GM19351 (cell line): ENCODE measurements at regions not wholly inside any gene's neighbourhood (a gene's known extent, or its start where the extent isn't known, plus 50 kb on each side); places are given as distances from the start of the nearest gene placed in this dataset.

Experiments used
- ATAC-seq: cut with Tn5 transposase; IDR thresholded peaks from one replicate; pipeline ENCODE4 v1.9.1; 2021; ENCODE audit warnings: mild to moderate bottlenecking, moderate library complexity; ENCODE audit not compliant: unreplicated experiment

GRCh38 chr18:11324956-11325882 is 175.8 kb upstream of the PIEZO2 start:
- ATAC-seq: peak; percentile 86

DNA sequence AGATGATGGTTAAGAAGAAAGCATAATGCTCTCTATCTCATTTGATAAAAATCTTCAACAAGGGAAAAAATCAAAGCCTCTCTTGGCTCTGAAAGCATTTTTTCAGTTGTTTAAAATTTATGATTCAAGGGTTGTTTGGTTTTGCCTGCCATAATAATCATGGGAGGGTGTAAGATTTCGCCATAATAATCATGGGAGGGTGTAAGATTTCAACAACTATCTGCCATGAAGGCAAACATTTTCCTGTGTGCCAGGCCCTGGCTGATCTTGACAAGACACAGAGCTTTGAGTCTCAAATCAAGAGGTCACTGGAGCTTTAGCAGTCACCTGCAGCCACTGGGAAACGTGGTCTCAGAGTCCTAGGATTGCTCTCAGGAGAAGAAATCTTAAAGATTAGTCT is 175.1 kb upstream of the PIEZO2 start:
- no peak for ATAC-seq

- no peak for ATAC-seq
These were observed 174.0 kb upstream of the PIEZO2 start for GRCh38 chr18:11323359-11323819.

DNA sequence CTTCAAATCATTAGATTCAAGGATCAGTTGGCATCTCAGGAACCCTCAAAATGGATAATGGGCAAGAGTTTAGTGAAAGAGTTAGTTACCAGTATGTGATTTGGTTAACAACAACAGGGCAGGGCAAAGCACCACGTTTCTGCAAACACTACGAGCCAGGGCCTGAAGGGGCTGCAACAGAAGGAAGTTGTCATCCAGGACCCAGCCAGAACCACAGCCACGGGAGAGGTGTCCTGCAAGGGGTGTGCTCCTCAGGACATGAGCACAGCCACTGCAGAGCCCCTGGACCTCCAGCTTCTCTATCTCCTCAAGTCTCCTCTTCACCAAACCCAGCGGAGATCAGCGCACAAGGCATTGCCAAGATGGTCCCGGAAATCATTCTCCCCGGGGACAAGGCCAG is 173.3 kb upstream of the PIEZO2 start:
- no peak for ATAC-seq

GRCh38 chr18:11322006-11322405 is 172.6 kb upstream of the PIEZO2 start:
- ATAC-seq: no peak

DNA sequence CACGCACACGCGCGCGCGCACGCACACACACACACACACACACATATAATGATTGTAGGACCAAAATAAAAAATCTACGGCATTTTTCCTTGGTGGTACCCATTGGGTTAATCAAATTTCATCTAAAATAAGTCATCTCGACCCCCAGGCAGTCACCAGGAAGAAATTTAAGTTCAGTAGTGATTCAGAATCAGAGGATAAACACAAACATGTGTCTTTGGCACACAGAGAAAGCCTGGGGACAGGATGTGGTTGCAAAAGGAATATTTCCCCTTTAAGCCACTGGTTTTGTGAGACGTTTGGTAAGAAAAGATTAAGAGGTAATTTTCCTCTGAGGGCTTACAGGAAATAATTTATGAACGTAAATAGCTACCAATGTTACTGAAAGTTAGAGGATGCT is 171.6 kb upstream of the PIEZO2 start:
- ATAC-seq: no peak

DNA sequence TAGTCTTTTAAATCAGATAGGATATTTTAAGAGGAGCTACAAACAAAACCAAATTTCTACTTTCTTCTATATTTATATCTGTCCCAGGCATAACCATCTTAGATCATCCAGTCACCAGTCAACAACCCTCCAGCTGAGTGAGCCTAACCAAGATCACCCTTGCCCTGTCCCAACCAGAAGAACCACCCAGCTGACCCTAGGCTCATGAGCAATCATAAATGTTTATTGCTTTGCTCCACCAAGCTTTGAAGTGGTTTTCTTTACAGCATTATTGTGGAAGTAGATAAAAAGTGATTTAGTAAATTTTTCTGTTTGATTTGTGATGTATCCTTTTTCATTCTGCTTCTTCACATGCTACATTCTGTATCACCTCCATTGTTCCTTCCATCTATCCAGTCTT is 167.2 kb upstream of the PIEZO2 start:
- no peak for ATAC-seq

- peak; percentile 74 for ATAC-seq
These were observed 161.2 kb upstream of the PIEZO2 start for GRCh38 chr18:11310476-11311086.

DNA sequence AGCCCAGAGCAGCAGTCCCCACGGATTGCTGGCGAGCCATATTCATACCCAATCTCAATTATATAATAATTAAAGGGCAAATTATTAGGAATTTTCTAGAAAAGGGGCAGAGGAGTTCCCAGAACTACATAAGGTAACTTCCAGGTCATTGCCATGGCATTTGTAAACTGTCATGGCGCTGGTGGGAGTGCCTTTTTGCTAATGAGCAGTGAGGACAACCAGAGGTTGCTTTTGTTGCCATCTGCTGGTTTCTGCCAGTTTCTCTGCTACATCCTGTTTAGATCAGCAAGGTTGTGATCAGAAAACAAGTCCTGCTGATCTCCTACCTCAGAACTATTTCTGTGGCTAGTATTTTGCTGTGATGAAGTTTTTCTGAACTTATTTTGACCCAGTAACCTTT is 159.8 kb upstream of the PIEZO2 start:
- no peak for ATAC-seq

- ATAC-seq: no peak
These were observed 159.1 kb upstream of the PIEZO2 start for GRCh38 chr18:11308499-11308898.

- ATAC-seq: no peak
These were observed 158.3 kb upstream of the PIEZO2 start for GRCh38 chr18:11307716-11308115.

DNA sequence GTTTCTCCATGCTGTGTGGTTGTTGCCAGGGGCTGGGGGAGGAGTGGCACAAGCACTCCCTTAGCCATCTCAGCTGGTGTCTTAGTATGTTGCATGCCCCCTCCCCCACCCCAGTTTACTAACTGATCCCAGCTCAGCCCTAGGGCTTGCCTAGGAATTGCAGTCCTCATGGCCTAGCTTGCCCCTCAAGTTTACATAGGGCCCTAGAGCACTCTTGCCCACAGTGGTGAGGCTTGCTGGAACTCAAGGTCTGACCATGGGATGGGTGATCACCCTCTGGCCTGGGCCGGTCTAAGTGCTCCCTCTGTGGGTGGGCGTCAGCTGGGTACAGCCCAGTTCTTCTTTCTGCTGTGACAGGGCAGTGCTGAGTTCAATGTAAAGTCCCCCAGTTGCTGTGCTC is 156.1 kb upstream of the PIEZO2 start:
- no peak for ATAC-seq

DNA sequence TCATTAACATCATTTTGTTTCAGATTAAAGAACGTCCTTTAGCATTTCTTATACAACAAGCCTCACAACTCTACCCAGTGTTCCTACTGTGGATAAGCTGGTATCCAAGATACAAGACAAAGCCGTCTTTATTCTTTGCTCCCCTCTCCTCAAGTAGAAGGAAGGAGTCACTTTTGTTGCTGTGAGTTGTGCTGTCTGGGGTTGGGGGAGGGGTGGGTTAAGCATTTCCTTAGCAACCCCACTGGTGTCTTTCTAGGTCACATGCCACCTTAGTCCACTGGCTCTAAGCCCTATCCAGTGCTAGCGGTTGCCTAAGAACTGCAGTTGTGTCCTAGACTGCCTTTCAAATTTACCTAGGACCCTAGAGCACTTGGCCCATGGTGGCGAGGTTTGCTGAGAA is 155.6 kb upstream of the PIEZO2 start:
- ATAC-seq: no peak

- no peak for ATAC-seq
These were observed 147.6 kb upstream of the PIEZO2 start for GRCh38 chr18:11296946-11297345.

DNA sequence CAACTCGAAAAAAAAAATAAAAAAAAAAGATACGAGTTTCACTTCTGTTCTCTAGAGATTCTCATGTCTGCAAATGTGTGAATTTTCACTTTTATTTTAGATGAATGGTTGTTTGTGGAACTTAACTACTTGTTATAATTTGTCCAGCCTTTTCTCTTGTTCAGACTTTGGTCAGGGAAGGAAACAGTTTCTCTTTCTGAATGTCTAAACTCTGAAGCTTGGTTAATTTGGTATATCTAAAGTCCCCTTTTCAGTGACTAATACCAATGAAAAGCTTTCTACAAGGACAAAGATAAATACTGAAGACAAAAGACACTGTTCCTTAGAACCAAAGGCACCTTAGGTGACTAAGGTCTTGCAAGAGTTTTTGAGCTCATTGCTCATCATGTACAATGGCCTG is 144.4 kb upstream of the PIEZO2 start:
- peak; percentile 72 for ATAC-seq

GRCh38 chr18:11290786-11291185 is 141.4 kb upstream of the PIEZO2 start:
- no peak for ATAC-seq

DNA sequence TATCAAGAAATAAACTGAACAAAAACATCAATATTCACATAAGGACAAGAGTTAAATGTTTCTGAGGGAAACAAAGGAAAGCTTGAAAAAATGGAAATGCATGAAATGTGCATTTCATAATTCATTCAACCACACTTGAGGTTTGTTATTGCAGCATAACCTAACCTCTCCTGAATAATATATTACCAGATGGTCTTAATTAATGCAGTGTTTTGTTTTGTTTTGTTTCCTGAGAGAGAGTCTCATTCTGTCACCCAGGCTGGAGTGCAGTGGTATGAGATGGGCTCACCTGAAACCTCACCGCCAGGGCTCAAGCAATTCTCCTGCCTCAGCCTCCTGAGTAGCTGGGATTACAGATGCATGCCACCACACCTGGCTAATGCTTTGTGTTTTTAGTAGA is 139.9 kb upstream of the PIEZO2 start:
- no peak for ATAC-seq

- no peak for ATAC-seq
These were observed 139.0 kb upstream of the PIEZO2 start for GRCh38 chr18:11288401-11288800.

DNA sequence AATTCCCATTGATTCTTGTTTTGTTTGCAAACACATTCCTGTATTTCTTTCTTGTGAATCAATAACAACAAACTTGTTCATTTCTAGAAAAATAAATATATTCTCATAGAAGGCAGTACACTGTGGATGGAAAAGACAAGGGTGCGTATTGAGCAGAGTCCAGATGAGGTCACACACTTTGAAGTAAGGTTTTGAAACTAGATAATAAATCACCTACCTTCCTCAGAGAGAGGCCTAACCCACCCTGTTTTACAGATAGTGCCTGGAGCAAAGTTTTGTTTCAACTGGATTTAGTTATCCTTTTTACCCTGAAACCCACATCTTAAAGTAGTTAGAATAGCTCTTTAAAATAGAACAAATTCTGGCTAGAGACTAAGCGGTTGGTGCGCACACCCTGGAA is 137.1 kb upstream of the PIEZO2 start:
- ATAC-seq: no peak

DNA sequence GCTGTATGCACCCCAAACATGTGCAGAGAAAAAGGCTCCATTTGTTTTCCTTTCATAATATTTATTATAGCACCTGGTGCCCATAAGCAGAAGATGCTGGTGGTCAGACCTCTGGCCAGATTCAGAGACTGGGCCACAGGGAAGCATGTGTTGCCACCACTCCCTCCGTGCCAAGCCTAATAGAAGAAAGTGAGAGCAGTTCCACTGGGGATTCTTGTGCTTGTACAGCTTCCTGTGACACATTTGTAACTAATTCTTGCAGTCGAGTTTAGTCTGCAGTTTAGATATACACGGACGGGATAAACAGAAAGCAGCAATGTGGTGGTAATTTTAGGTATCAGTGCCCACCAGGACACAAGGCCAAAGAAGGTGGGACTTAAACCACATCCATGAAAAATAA is 135.4 kb upstream of the PIEZO2 start:
- ATAC-seq: no peak

GRCh38 chr18:11284349-11284748 is 135.0 kb upstream of the PIEZO2 start:
- ATAC-seq: no peak

DNA sequence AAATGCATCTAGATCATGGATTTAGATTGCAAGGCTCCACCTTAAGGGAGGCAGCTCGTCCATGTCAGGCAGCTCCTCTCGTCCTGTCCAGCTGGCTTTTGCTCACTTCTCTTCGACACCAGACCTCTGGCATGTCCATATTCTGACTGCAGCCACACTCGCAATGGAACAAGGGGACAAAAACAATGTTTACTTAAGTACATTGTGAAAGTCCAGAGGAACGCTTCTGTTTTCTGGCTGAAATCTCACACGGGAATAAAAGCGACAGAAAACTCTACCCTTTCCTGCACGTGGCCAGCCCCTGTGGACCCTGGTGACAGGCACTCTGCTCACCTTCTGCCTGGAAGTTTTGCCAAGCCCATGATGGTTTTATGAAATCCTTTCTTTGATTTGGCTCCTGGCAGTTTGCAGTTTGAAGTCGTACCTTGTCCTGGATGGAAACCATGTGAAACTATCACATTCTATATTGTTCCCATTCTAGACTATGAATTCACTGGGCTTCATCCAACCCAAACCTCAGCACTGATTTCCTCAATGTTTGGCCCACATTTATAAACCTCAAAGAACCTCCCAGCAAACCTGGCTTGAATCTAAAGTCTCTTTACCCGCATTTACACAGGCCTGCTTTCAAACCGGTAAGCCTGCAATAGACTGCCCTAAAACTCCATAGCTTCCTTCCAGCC is 134.3 kb upstream of the PIEZO2 start:
- ATAC-seq: no peak
